Astrocyte (in vitro differentiated cells and primary cell): ENCODE measurements at regions not wholly inside any gene's neighbourhood (a gene's known extent, or its start where the extent isn't known, plus 50 kb on each side); places are given as distances from the start of the nearest gene placed in this dataset.

Source experiments
- DNase-seq: peaks from one replicate; pipeline ENCODE4 v3.0.0-alpha.2; 2010; ENCODE audit warnings: low read depth
- FAIRE-seq: peaks from 2 replicates; lab custom pipeline; 2011; peaks lifted over from hg19 to GRCh38; lab: Jason Lieb, UNC
- H2AFZ ChIP-seq: 2 replicates; pipeline ENCODE4 v1.6.0; 2012; ENCODE audit warnings: low read depth, low read length, inconsistent platforms
- H3K27ac ChIP-seq: 2 replicates; pipeline ENCODE4 v1.5.1; 2011; ENCODE audit warnings: low read depth, low read length, inconsistent platforms
- H3K27me3 ChIP-seq: 2 replicates; pipeline ENCODE4 v1.6.0; 2011; ENCODE audit warnings: low read length, inconsistent platforms; ENCODE audit not compliant: insufficient read depth
- H3K36me3 ChIP-seq: 2 replicates; pipeline ENCODE4 v1.5.1; 2011; ENCODE audit warnings: low read length, inconsistent platforms; ENCODE audit not compliant: insufficient read depth
- H3K4me1 ChIP-seq: 2 replicates; pipeline ENCODE4 v1.5.1; 2011; ENCODE audit warnings: low read length, inconsistent platforms; ENCODE audit not compliant: insufficient read depth
- H3K4me2 ChIP-seq: 2 replicates; pipeline ENCODE4 v1.6.0; 2012; ENCODE audit warnings: low read length, inconsistent platforms
- H3K4me3 ChIP-seq: 2 replicates; pipeline ENCODE4 v1.5.1; 2011; ENCODE audit warnings: low read depth, mild to moderate bottlenecking, low read length, inconsistent platforms; ENCODE audit not compliant: insufficient read depth
- H3K79me2 ChIP-seq: 2 replicates; pipeline ENCODE4 v1.6.0; 2012; ENCODE audit warnings: mild to moderate bottlenecking, low read length, inconsistent platforms; ENCODE audit not compliant: insufficient read depth
- H3K9ac ChIP-seq: 2 replicates; pipeline ENCODE4 v1.6.0; 2012; ENCODE audit warnings: mild to moderate bottlenecking, low read length, inconsistent platforms
- H3K9me3 ChIP-seq: 2 replicates; pipeline ENCODE4 v1.5.1; 2012; ENCODE audit warnings: low read depth, mild to moderate bottlenecking, low read length, inconsistent platforms; ENCODE audit not compliant: insufficient read depth
- H4K20me1 ChIP-seq: 2 replicates; pipeline ENCODE4 v1.6.0; 2012; ENCODE audit warnings: low read length, inconsistent platforms; ENCODE audit not compliant: insufficient read depth
- H3K27ac Mint-ChIP-seq: one replicate; pipeline ENCODE4 v1.8.0; 2021; ENCODE audit warnings: mild to moderate bottlenecking, mixed read lengths; ENCODE audit not compliant: unreplicated experiment
- H3K27me3 Mint-ChIP-seq: one replicate; pipeline ENCODE4 v1.8.0; 2021; ENCODE audit warnings: low read depth, mixed read lengths; ENCODE audit not compliant: unreplicated experiment
- H3K36me3 Mint-ChIP-seq: one replicate; pipeline ENCODE4 v1.8.0; 2021; ENCODE audit warnings: low read depth, mixed read lengths; ENCODE audit not compliant: unreplicated experiment
- H3K4me1 Mint-ChIP-seq: one replicate; pipeline ENCODE4 v1.8.0; 2021; ENCODE audit warnings: low read depth, mixed read lengths; ENCODE audit not compliant: unreplicated experiment
- H3K4me3 Mint-ChIP-seq: one replicate; pipeline ENCODE4 v1.8.0; 2021; ENCODE audit warnings: mild to moderate bottlenecking, moderate library complexity, mixed read lengths; ENCODE audit not compliant: unreplicated experiment
- H3K9me3 Mint-ChIP-seq: one replicate; pipeline ENCODE4 v1.8.0; 2021; ENCODE audit warnings: mild to moderate bottlenecking, mixed read lengths; ENCODE audit not compliant: unreplicated experiment
- EZH2 ChIP-seq: IDR thresholded peaks from 2 replicates; pipeline ENCODE4 v1.6.1; 2012; ENCODE audit warnings: mild to moderate bottlenecking, low read length, inconsistent platforms; ENCODE audit not compliant: insufficient read depth
- TF ChIP-seq, protein P1 (sequence below): IDR thresholded peaks from 2 replicates; pipeline ENCODE4 v1.5.1; 2011; ENCODE audit warnings: low read depth, mild to moderate bottlenecking, inconsistent platforms, low read length, moderate library complexity; ENCODE audit not compliant: insufficient read depth

DNA sequence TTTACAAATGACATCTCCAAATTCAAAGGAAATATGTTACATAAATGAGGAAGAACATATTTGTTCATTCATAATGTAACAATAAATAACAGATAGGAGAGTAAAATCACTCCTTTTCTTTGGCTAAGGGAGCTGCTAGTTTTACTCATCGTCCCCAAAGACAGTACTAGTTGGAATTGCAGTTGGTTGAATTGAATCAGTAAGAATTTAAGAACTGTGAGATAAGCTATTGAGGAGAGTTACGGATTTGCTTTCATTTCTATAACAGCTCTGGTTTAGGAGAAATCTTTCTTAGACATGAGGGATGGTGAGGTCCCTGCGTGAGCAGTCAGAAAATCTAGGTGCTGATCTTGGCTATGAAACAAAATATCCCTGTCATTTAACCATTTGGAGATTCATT lies 402.8 kb downstream of the AEBP2 start:
- H3K9ac ChIP-seq, result no peak overlapping the region
- no peak overlapping the region for H3K4me2 ChIP-seq
- peaks cover 8% of the 10 kb centered on the region for H3K4me1 ChIP-seq
- Mint-ChIP-seq H3K36me3 (no peaks in the 10 kb centered on the region), H3K4me1 (peaks cover 12% of the 10 kb centered on the region), H3K27ac (no peak overlapping the region), H3K27me3 (no peaks in the 10 kb centered on the region), H3K4me3 (no peak overlapping the region), H3K9me3 (peaks cover 2% of the 10 kb centered on the region)
- DNase-seq (no peak), FAIRE-seq (no peak)
- no peak overlapping the region for H2AFZ ChIP-seq
- H3K4me3 ChIP-seq, result no peak overlapping the region
- no peaks in the 10 kb centered on the region for H3K9me3 ChIP-seq
- H3K27ac ChIP-seq, result no peak overlapping the region
- H3K79me2 ChIP-seq, result no peaks in the 10 kb centered on the region
- H4K20me1 ChIP-seq, result no peaks in the 10 kb centered on the region
- no peaks in the 10 kb centered on the region for H3K27me3 ChIP-seq
- no peak for TF ChIP-seq EZH2
- TF ChIP-seq, protein P1, sequence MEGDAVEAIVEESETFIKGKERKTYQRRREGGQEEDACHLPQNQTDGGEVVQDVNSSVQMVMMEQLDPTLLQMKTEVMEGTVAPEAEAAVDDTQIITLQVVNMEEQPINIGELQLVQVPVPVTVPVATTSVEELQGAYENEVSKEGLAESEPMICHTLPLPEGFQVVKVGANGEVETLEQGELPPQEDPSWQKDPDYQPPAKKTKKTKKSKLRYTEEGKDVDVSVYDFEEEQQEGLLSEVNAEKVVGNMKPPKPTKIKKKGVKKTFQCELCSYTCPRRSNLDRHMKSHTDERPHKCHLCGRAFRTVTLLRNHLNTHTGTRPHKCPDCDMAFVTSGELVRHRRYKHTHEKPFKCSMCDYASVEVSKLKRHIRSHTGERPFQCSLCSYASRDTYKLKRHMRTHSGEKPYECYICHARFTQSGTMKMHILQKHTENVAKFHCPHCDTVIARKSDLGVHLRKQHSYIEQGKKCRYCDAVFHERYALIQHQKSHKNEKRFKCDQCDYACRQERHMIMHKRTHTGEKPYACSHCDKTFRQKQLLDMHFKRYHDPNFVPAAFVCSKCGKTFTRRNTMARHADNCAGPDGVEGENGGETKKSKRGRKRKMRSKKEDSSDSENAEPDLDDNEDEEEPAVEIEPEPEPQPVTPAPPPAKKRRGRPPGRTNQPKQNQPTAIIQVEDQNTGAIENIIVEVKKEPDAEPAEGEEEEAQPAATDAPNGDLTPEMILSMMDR, result no peak
- H3K36me3 ChIP-seq, result no peaks in the 10 kb centered on the region

DNA sequence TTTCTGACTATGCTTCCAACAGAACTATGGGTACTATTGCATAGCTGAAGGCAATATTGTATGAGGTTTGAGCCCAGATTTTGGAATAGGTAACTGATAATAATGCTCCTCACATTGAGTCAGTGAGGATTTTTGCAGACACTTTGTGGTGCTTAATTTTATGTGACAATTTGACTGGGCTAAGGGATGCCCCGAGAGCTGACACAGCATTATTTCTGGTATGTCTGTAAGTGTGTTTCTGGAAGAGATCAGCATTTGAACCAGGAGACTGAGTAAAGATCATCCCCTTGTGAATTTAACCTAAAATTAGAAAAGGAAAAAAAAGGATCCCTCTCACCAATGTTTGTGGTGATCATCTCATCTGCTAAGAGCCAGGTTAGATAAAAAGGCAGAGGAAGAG lies 404.9 kb downstream of the AEBP2 start:
- Histone ChIP-seq H3K4me2 (no peak overlapping the region), H3K4me1 (peaks cover 13% of the 10 kb centered on the region), H3K27me3 (no peaks in the 10 kb centered on the region), H4K20me1 (no peaks in the 10 kb centered on the region), H3K36me3 (no peaks in the 10 kb centered on the region), H3K4me3 (no peak overlapping the region), H3K79me2 (no peaks in the 10 kb centered on the region), H3K27ac (no peak overlapping the region), H2AFZ (no peak overlapping the region), H3K9me3 (no peaks in the 10 kb centered on the region), H3K9ac (no peak overlapping the region)
- FAIRE-seq, result no peak
- DNase-seq, result no peak
- Mint-ChIP-seq H3K4me3 (no peak overlapping the region), H3K4me1 (peaks cover 21% of the 10 kb centered on the region), H3K36me3 (no peaks in the 10 kb centered on the region), H3K27ac (no peak overlapping the region), H3K27me3 (no peaks in the 10 kb centered on the region), H3K9me3 (peaks cover 2% of the 10 kb centered on the region)
- no peak for TF ChIP-seq EZH2
- TF ChIP-seq, protein P1, result no peak

DNA sequence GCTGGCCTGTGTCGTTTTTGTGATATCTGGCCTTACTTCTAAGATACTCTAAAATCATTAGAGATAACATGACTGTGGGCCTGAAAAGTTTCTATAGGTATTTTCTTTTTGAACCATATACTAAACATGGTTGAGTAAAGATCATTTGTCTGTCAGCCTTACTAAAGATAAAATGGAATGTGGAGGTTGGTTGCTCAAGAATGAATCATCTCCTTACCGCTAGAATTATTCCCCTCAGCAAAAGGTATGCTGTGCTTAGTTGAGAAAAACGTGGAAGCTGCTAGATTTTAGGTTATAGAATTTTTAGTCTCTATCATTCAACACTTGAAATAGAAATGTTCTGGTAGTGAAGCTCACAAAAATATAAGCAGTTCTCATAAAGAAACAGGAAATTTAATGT lies 407.3 kb downstream of the AEBP2 start:
- Histone ChIP-seq H3K4me3 (no peak overlapping the region), H4K20me1 (no peaks in the 10 kb centered on the region), H3K27ac (peak overlapping the region; percentile 67), H2AFZ (no peak overlapping the region), H3K27me3 (no peaks in the 10 kb centered on the region), H3K4me2 (peak overlapping the region; percentile 52), H3K79me2 (no peaks in the 10 kb centered on the region), H3K9ac (peak overlapping the region; percentile 58), H3K9me3 (no peaks in the 10 kb centered on the region), H3K36me3 (no peaks in the 10 kb centered on the region), H3K4me1 (peaks cover 13% of the 10 kb centered on the region)
- peak overlapping the region; percentile 93 for H3K27ac Mint-ChIP-seq
- H3K9me3 Mint-ChIP-seq, result peaks cover 5% of the 10 kb centered on the region
- peaks cover 32% of the 10 kb centered on the region for H3K4me1 Mint-ChIP-seq
- no peak overlapping the region for H3K4me3 Mint-ChIP-seq
- FAIRE-seq (peak; percentile 39), DNase-seq (peak; percentile 85)
- H3K36me3 Mint-ChIP-seq, result no peaks in the 10 kb centered on the region
- H3K27me3 Mint-ChIP-seq, result no peaks in the 10 kb centered on the region
- TF ChIP-seq, protein P1, result no peak
- TF ChIP-seq EZH2, result no peak
